Body of pancreas (tissue), 4 donors: ENCODE measurements at regions not wholly inside any gene's neighbourhood (a gene's known extent, or its start where the extent isn't known, plus 50 kb on each side); places are given as distances from the start of the nearest gene placed in this dataset.
A peak's percentile ranks its signal among the peaks of the same experiment; 100 is the strongest.

Experiments
- ATAC-seq: fragments of 150-250 bp; one replicate; pipeline ENCODE4 v1.9.1; 2016
- DNase-seq, 4 donors: peaks; one replicate each; pipeline ENCODE4 v3.0.0-alpha.2; 2019
- H3K27ac ChIP-seq, 4 donors: fragments of 200-600 bp; sonication (generic); 1 replicate in 3 of 4; 2 replicates in 1 of 4; pipeline versions ENCODE4 v1.5.1 to v1.6.1; 2016 to 2019; ENCODE audit warnings: mild to moderate bottlenecking in 1 of 4, mixed read lengths in 1 of 4, moderate library complexity in 1 of 4
- H3K27me3 ChIP-seq, 2 donors: fragments of 200-600 bp; sonication (generic); one replicate each; pipeline ENCODE4 v1.6.0; 2016; ENCODE audit warnings: mild to moderate bottlenecking in 1 of 2
- H3K36me3 ChIP-seq, 2 donors: fragments of 200-600 bp; sonication (generic); replicated peaks in 1 of 2; 2 replicates each; pipeline ENCODE4 v1.5.1; 2016; ENCODE audit warnings: low read depth in 2 of 2; ENCODE audit not compliant: insufficient read depth in 1 of 2
- H3K4me1 ChIP-seq: fragments of 200-600 bp; sonication (generic); one replicate; pipeline ENCODE4 v1.6.0; 2016
- H3K4me3 ChIP-seq, 2 donors: fragments of 200-600 bp; sonication (generic); 1 replicate in 1 of 2; 2 replicates in 1 of 2; pipeline ENCODE4 v1.5.1; 2016 to 2019
- H3K9me3 ChIP-seq, 3 donors: fragments of 200-600 bp; sonication (generic); 1 replicate in 2 of 3; 2 replicates in 1 of 3; pipeline ENCODE4 v1.5.1; 2016
- POLR2A ChIP-seq, 3 donors: fragments of 450-650 bp; IDR thresholded peaks; one replicate each; pipeline ENCODE4 v1.6.1; 2016; ENCODE audit warnings: antibody characterized with exemption in 3 of 3, mild to moderate bottlenecking in 2 of 3
- WGBS, 2 donors: methylation state at CpG; one replicate each; pipeline ENCODE4 v1.1.5; 2017; 5-methylcytosine and 5-hydroxymethylcytosine counted together
- intact Hi-C: fragments of 100-400 bp; cut with DNase I; formaldehyde crosslinking; loops from one replicate; pipeline ENCODE4 v1.15.1; 2023
- TF ChIP-seq, protein P1 (sequence below), 7 experiments: fragments of 450-650 bp in 4 of 7; fragments of 200-600 bp in 3 of 7; sonication (generic) in 3 of 7; IDR thresholded peaks; one replicate each; pipeline ENCODE4 v1.5.1; 2016 to 2019; ENCODE audit warnings: antibody characterized with exemption in 7 of 7

DNA sequence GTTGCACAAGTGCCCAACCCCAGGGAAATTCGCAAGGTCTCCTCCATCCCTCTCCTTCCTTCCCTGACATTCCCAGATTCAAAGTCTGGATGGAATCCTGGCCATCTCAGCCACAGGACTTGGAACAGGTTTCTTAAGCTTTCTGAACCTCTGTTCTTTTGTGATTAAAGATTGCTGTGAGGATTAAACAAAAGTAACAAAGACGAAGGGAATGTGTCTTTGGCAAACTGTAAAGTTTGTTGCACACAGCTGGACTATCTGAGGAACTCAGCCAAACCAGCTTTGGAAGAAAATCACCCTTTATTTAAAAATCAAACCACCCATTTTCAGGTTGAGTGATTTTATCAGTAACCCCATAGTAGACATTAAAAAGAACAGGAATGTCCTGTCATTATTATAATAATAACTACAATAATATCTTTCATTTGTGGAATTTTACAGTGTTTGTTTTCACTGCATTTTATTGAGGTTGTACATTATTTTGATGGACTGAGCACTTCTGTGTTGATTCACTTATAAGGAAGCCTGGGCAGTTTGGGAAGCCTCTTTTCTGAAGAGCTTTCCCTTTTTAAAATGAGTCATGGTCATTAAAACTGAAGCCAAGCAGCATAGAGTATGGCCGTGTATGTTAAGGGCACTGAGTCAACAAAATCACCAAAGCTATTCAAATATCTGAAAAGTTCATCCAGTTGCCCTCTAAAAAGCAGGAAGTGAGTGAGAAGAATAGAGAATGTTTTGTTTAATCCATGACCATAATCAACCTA is 310.2 kb downstream of the AGTPBP1 start:
- peaks cover 5% of the 10 kb centered on the region for H3K4me1 ChIP-seq
- H3K9me3 ChIP-seq, result no peaks in the 10 kb centered on the region
- no peaks in the 10 kb centered on the region for H3K36me3 ChIP-seq
- no peaks in the 10 kb centered on the region for H3K27me3 ChIP-seq
- ATAC-seq (peak; percentile 42), DNase-seq (no peak)
- peak overlapping the region in 2 of 4 donors; percentile 16 to 25 for H3K27ac ChIP-seq
- TF ChIP-seq, protein P1, sequence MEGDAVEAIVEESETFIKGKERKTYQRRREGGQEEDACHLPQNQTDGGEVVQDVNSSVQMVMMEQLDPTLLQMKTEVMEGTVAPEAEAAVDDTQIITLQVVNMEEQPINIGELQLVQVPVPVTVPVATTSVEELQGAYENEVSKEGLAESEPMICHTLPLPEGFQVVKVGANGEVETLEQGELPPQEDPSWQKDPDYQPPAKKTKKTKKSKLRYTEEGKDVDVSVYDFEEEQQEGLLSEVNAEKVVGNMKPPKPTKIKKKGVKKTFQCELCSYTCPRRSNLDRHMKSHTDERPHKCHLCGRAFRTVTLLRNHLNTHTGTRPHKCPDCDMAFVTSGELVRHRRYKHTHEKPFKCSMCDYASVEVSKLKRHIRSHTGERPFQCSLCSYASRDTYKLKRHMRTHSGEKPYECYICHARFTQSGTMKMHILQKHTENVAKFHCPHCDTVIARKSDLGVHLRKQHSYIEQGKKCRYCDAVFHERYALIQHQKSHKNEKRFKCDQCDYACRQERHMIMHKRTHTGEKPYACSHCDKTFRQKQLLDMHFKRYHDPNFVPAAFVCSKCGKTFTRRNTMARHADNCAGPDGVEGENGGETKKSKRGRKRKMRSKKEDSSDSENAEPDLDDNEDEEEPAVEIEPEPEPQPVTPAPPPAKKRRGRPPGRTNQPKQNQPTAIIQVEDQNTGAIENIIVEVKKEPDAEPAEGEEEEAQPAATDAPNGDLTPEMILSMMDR (IDR thresholded peaks at IDR 0.05), result no peak
- TF ChIP-seq POLR2A (IDR thresholded peaks at IDR 0.05), result no peak
- intact Hi-C loops, result no loop called here
- WGBS, 2 donors, result 22 to 41% methylated on average over 3 of the region's 3 CpGs
- H3K4me3 ChIP-seq, result no peak overlapping the region

- intact Hi-C loops, result no loop called here
- 58 to 61% methylated on average over 18 of the region's 18 CpGs for WGBS, 2 donors
- Histone ChIP-seq H3K9me3 (no peaks in the 10 kb centered on the region), H3K27ac (no peak overlapping the region), H3K27me3 (no peaks in the 10 kb centered on the region), H3K4me3 (no peak overlapping the region), H3K4me1 (peaks cover 5% of the 10 kb centered on the region), H3K36me3 (no peaks in the 10 kb centered on the region)
- no peak for DNase-seq
- ATAC-seq, result peak; percentile 24
- TF ChIP-seq, protein P1 (IDR thresholded peaks at IDR 0.05), result no peak
- TF ChIP-seq POLR2A (IDR thresholded peaks at IDR 0.05), result no peak
Measured at GRCh38 chr9:85430659-85431338, 311.0 kb downstream of the AGTPBP1 start.

DNA sequence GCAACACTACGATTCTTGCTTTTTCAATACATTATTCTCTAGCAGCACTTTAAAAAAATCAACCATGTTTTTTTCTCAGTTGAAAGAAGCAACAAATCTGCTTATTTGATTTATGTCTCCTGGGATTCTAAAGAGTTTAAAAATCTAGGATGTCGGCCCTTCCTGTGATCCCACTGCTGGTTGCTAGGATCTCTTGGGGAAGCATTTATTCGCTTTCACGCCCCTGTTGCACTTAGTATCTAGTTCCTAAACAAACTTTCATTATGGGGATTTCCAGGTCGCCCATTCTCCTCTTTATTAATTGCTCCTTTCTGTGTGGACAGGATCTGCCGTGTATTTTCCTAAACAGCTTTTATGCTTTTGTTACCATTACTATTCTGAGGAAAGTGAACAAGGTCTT is 313.5 kb downstream of the AGTPBP1 start:
- no peaks in the 10 kb centered on the region for H3K9me3 ChIP-seq
- TF ChIP-seq, protein P1 (IDR thresholded peaks at IDR 0.05), result no peak
- no peak for TF ChIP-seq POLR2A (IDR thresholded peaks at IDR 0.05)
- DNase-seq (no peak), ATAC-seq (no peak)
- peaks cover 5% of the 10 kb centered on the region for H3K4me1 ChIP-seq
- WGBS, 2 donors, result 51 to 60% methylated on average over 6 of the region's 6 CpGs
- intact Hi-C loops, result no loop called here
- H3K36me3 ChIP-seq, result no peaks in the 10 kb centered on the region
- H3K4me3 ChIP-seq, result no peak overlapping the region
- H3K27ac ChIP-seq, result no peak overlapping the region
- no peaks in the 10 kb centered on the region for H3K27me3 ChIP-seq

DNA sequence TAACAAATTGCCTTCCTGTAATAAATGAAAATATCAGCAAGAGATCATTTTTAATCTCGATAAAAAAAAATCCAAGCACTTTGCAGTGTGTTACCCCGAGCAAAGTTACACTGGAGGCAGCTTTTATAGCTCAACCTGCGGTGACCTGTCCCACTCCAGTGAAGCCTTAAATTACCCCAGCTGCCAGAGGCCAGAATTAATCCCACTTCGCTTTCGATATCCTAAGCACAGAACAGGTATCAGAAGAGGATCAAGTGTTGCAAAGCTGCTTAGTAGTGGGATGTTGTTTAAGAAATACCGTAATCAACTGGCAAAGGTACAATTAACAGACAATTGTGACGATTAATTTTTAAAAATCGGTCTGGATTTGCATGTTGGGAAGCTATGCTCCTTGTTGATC is 314.0 kb downstream of the AGTPBP1 start:
- DNase-seq (no peak), ATAC-seq (no peak)
- Histone ChIP-seq H3K27ac (no peak overlapping the region), H3K36me3 (no peaks in the 10 kb centered on the region), H3K4me1 (peaks cover 5% of the 10 kb centered on the region), H3K9me3 (no peaks in the 10 kb centered on the region), H3K4me3 (no peak overlapping the region), H3K27me3 (no peaks in the 10 kb centered on the region)
- TF ChIP-seq, protein P1 (IDR thresholded peaks at IDR 0.05), result no peak
- no peak for TF ChIP-seq POLR2A (IDR thresholded peaks at IDR 0.05)
- intact Hi-C loops, result no loop called here
- WGBS, 2 donors, result 83 to 86% methylated on average over 8 of the region's 8 CpGs
